Astrocyte of the spinal cord (primary cell): ENCODE measurements at regions not wholly inside any gene's neighbourhood (a gene's known extent, or its start where the extent isn't known, plus 50 kb on each side); places are given as distances from the start of the nearest gene placed in this dataset.
"Not testable (repeated sequence)": the region's sequence is repeated elsewhere in the genome, so short reads cannot be mapped to it uniquely, and the experiment has no call there.

Source experiments
- DNase-seq: peaks from one replicate; pipeline ENCODE4 v3.0.0; 2011; ENCODE audit warnings: low read depth, low spot score
- H3K4me3 ChIP-seq: 2 replicates; pipeline ENCODE4 v1.5.1; 2011; ENCODE audit warnings: low read depth, mild to moderate bottlenecking, low read length, moderate library complexity
- CTCF ChIP-seq: IDR thresholded peaks from 2 replicates; pipeline ENCODE4 v1.5.1; 2012; ENCODE audit warnings: low read depth, mild to moderate bottlenecking, low read length, inconsistent platforms
- in situ Hi-C: cut with HindIII; loops from 2 replicates; pipeline ENCODE4 v1.10.0; 2017; ENCODE audit warnings: low sequenced_read_pairs

- no peak for DNase-seq
- H3K4me3 ChIP-seq, result no peak overlapping the region
- in situ Hi-C loops, result no loop called here
- no peak for TF ChIP-seq CTCF
These were observed 82.9 kb upstream of the RBPJ start for GRCh38 chr4:26237916-26238315.

DNA sequence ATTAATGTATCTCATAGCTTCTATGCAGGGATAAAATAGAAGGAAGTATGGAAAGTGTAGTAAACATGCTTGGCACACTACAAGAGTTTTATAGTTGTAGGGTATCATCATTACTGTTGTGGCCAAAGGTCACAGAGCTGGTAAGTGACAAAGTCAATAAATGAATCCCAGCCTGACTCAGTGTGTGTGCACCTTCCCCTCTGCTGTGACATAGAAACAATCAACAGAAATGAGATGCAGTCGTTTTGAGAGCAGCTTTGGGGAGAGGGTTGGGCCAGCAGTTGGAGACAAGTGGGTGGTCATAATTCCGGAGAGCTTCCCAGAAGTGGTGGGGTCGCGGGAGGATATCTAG is 82.4 kb upstream of the RBPJ start:
- TF ChIP-seq CTCF, result no peak
- DNase-seq, result no peak
- in situ Hi-C loops, result no loop called here
- no peak overlapping the region for H3K4me3 ChIP-seq

- no peak for TF ChIP-seq CTCF
- DNase-seq, result peak; percentile 78
- in situ Hi-C loops, result no loop called here
These were observed 81.8 kb upstream of the RBPJ start for GRCh38 chr4:26238778-26239679.

GRCh38 chr4:26239801-26240200 is 81.0 kb upstream of the RBPJ start:
- DNase-seq, result no peak
- in situ Hi-C loops, result no loop called here
- TF ChIP-seq CTCF, result no peak
- no peak overlapping the region for H3K4me3 ChIP-seq

More at GRCh38 chr4:26238778-26239679, 81.8 kb upstream of the RBPJ start:
- no peak overlapping the region for H3K4me3 ChIP-seq

DNA sequence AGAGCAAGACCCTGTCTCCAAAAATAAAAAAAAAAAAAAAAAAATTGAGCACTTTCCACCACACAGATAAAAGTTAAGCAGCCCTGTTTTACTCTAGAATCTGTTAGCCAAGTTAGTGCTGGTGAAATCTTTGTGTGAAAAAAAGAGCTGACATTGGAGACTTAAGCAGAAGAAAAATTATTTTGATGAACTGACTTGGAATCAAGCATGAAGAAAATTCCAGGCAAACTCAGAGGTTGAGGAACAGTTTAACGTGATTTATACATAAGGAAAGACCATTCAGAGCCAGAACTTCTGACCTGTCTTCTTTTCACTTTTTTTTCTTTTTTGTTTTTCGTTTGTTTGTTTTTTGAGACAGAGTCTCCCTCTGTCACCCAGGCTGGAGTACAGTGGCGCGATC is 79.6 kb upstream of the RBPJ start:
- in situ Hi-C loops, result no loop called here
- TF ChIP-seq CTCF, result no peak
- DNase-seq, result no peak
- H3K4me3 ChIP-seq, result no peak overlapping the region

GRCh38 chr4:26242451-26242850 is 78.4 kb upstream of the RBPJ start:
- no peak overlapping the region for H3K4me3 ChIP-seq
- peak; percentile 38 for DNase-seq
- TF ChIP-seq CTCF, result no peak
- in situ Hi-C loops, result no loop called here

- DNase-seq, H3K4me3 ChIP-seq, in situ Hi-C loops: not testable (repeated sequence)
These were observed 76.7 kb upstream of the RBPJ start for GRCh38 chr4:26244138-26244537.
